CD4-positive, CD25-positive, alpha-beta regulatory T cell (primary cell): ENCODE measurements at regions not wholly inside any gene's neighbourhood (a gene's known extent, or its start where the extent isn't known, plus 50 kb on each side); places are given as distances from the start of the nearest gene placed in this dataset.

Source experiments
- ATAC-seq, 2 donors: fragments of 150-1000 bp; cut with Tn5 transposase; one replicate each; pipeline ENCODE4 v1.10.0; 2021; ENCODE audit warnings: low read depth in 2 of 2, moderate number of reproducible peaks in 2 of 2, moderate library complexity in 1 of 2
- DNase-seq, 3 donors: peaks; one replicate each; pipeline versions ENCODE4 v3.0.0 to v3.0.0-alpha.2; 2012 to 2022; ENCODE audit warnings: mixed read lengths in 1 of 3
- H3K27ac ChIP-seq: one replicate; pipeline ENCODE4 v1.7.0; 2013; ENCODE audit warnings: mild to moderate bottlenecking, low read length; ENCODE audit not compliant: insufficient read depth, poor library complexity, severe bottlenecking
- H3K27me3 ChIP-seq: one replicate; pipeline ENCODE4 v1.7.0; 2013; ENCODE audit warnings: low read length; ENCODE audit not compliant: control insufficient read depth, insufficient read depth
- H3K36me3 ChIP-seq: one replicate; pipeline ENCODE4 v1.7.0; 2013; ENCODE audit warnings: mild to moderate bottlenecking, low read length, moderate library complexity; ENCODE audit not compliant: control insufficient read depth, insufficient read depth
- H3K4me1 ChIP-seq: 2 replicates; pipeline ENCODE4 v1.7.0; 2013; ENCODE audit warnings: mild to moderate bottlenecking, low read length; ENCODE audit not compliant: insufficient read depth, control insufficient read depth, poor library complexity, severe bottlenecking
- H3K4me3 ChIP-seq: one replicate; pipeline ENCODE4 v1.7.0; 2013; ENCODE audit warnings: low read depth, mild to moderate bottlenecking, low read length, moderate library complexity
- H3K9me3 ChIP-seq, 2 experiments: 1 replicate in 1 of 2; 2 replicates in 1 of 2; pipeline ENCODE4 v1.7.0; 2013; ENCODE audit warnings: low read length in 2 of 2, mild to moderate bottlenecking in 1 of 2, moderate library complexity in 1 of 2; ENCODE audit not compliant: control insufficient read depth in 2 of 2
- H3K27ac Mint-ChIP-seq, 3 donors: one replicate each; pipeline ENCODE4 v1.8.0; 2020 to 2022; ENCODE audit warnings: mild to moderate bottlenecking in 3 of 3, mixed read lengths in 3 of 3, moderate library complexity in 2 of 3
- H3K27me3 Mint-ChIP-seq: one replicate; pipeline ENCODE4 v1.8.0; 2022; ENCODE audit warnings: mild to moderate bottlenecking, mixed read lengths
- H3K36me3 Mint-ChIP-seq: one replicate; pipeline ENCODE4 v1.8.0; 2020; ENCODE audit warnings: mixed read lengths
- H3K4me1 Mint-ChIP-seq, 4 donors: one replicate each; pipeline ENCODE4 v1.8.0; 2020 to 2022; ENCODE audit warnings: mixed read lengths in 4 of 4, mild to moderate bottlenecking in 1 of 4
- H3K4me3 Mint-ChIP-seq, 4 donors: one replicate each; pipeline ENCODE4 v1.8.0; 2020 to 2022; ENCODE audit warnings: mild to moderate bottlenecking in 4 of 4, mixed read lengths in 4 of 4, moderate library complexity in 3 of 4
- H3K9me3 Mint-ChIP-seq, 7 donors: one replicate each; pipeline ENCODE4 v1.8.0; 2020 to 2022; ENCODE audit warnings: mixed read lengths in 7 of 7, mild to moderate bottlenecking in 3 of 7, moderate library complexity in 2 of 7

DNA sequence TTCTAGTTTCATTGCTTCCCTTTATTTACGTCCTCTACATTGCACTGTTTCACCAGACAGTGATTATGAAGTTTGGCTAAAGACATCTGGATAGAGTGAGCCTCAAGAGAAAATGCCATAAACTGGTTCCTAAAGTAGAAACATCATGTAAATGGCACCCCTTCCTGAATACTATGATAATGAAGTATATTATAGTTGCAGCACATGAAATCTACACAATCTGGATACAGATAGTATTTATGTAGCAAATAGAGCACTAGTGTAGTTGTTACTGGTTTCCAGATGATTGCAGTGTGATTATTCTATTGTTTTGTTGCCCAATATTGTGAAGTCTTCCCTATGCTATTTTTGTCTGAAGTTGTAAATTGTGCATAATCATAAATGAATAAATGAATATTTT, 2786.9 kb upstream of the PCDH20 start:
- Mint-ChIP-seq H3K36me3 (no peaks in the 10 kb centered on the region), H3K4me3 (no peak overlapping the region), H3K4me1 (no peaks in the 10 kb centered on the region), H3K27me3 (no peaks in the 10 kb centered on the region), H3K27ac (no peak overlapping the region), H3K9me3 (peaks cover 4 to 9% (median 5%) of the 10 kb centered on the region in 7 donors)
- peaks cover 0 to 9% of the 10 kb centered on the region in 2 experiments for H3K9me3 ChIP-seq
- no peaks in the 10 kb centered on the region for H3K36me3 ChIP-seq
- H3K27ac ChIP-seq, result no peak overlapping the region
- no peak for DNase-seq
- H3K27me3 ChIP-seq, result no peaks in the 10 kb centered on the region
- H3K4me1 ChIP-seq, result no peaks in the 10 kb centered on the region
- no peak overlapping the region for H3K4me3 ChIP-seq
- ATAC-seq, result no peak

DNA sequence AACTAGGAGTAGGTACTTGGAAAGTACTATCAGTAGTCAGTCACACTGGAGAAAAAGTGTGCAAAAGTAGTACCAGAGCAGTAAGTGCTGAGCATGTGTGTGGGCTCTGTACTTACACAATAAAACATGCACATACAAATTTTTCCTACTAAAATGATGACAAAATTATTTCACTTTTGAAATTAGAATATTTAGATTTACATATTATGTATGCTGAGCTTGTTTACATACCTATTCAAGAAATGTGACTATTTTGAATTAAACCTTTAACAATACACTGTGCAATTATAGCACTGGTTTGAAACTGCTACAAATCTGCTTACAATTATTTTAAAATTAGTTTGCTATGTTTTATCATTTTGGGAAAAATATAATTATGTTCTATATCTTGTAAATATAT, 2781.6 kb upstream of the PCDH20 start:
- Mint-ChIP-seq H3K36me3 (no peaks in the 10 kb centered on the region), H3K27me3 (no peaks in the 10 kb centered on the region), H3K4me3 (no peak overlapping the region), H3K4me1 (no peaks in the 10 kb centered on the region), H3K9me3 (peaks cover 0 to 6% (median 2%) of the 10 kb centered on the region in 7 donors), H3K27ac (no peak overlapping the region)
- ATAC-seq (no peak), DNase-seq (no peak)
- Histone ChIP-seq H3K4me1 (no peaks in the 10 kb centered on the region), H3K27me3 (no peaks in the 10 kb centered on the region), H3K36me3 (no peaks in the 10 kb centered on the region), H3K27ac (no peak overlapping the region), H3K4me3 (no peak overlapping the region), H3K9me3 (peaks cover 0 to 4% of the 10 kb centered on the region in 2 experiments)

DNA sequence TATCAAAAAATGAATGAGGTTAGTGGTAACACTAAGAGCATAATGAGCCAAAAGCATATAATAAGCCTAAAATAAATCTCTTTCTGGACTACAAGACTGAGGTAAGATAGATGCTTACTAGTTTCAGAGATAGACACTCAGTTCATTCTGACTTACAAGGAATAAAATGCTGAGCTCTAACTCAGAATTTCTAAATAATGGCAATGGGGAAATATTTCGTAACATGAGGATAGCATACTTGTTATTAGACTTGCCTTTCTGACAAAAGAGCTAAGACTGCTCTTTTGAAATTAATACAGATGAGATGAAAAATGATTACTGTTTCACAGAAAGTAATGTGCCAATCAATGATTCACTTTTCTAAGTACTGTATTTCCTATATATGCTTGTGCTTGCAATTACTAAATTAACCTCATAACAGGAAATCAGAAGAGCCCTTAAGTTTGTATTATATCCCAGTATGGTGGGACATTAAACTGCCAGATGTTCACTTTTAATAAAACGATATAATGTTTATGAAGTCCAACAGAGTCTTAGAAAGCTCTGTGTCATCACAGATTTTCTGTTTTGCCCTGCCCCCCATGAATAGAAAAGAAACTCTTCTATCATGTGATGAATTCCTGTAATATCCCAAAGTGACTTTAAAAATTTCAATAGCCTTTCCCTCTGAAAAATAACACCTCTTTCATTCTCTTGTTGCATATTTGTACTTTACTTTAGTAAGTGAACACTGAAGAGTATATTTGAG, 2771.0 kb upstream of the PCDH20 start:
- no peaks in the 10 kb centered on the region for H3K4me1 ChIP-seq

DNA sequence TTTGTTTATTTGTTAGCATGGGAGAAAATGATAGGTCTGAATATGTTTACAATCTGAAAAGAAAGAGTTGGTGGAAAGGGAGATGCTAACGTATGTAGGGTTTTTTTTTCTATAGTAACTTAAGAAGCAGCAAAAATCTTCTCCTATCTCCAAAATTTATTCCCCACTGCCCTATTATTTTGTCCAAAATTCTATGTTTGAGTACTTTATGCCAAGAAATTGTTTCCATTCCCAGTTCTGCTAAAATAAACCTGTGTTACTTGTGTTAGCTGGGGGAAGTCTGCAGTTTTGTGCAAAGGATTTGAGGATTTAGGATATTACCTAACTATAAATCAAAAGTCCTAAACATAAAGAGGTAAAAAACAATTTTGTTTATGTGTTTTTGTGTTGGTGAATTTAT, 2770.4 kb upstream of the PCDH20 start:
- Mint-ChIP-seq H3K4me1 (no peaks in the 10 kb centered on the region), H3K36me3 (no peaks in the 10 kb centered on the region), H3K27ac (no peak overlapping the region), H3K4me3 (no peak overlapping the region), H3K27me3 (no peaks in the 10 kb centered on the region), H3K9me3 (peaks cover 4 to 23% (median 9%) of the 10 kb centered on the region in 7 donors)
- Histone ChIP-seq H3K9me3 (peaks cover 0 to 5% of the 10 kb centered on the region in 2 experiments), H3K4me3 (no peak overlapping the region), H3K27ac (no peak overlapping the region), H3K27me3 (no peaks in the 10 kb centered on the region), H3K36me3 (no peaks in the 10 kb centered on the region), H3K4me1 (no peaks in the 10 kb centered on the region)
- ATAC-seq, result no peak
- no peak for DNase-seq

More for the DNA sequence above, 2771.0 kb upstream of the PCDH20 start:
- ATAC-seq (no peak), DNase-seq (no peak)
- Mint-ChIP-seq H3K27me3 (no peaks in the 10 kb centered on the region), H3K9me3 (peaks cover 4 to 21% (median 9%) of the 10 kb centered on the region in 7 donors), H3K36me3 (no peaks in the 10 kb centered on the region), H3K27ac (no peak overlapping the region), H3K4me3 (no peak overlapping the region), H3K4me1 (no peaks in the 10 kb centered on the region)
- H3K27me3 ChIP-seq, result no peaks in the 10 kb centered on the region
- H3K9me3 ChIP-seq, result peaks cover 0 to 5% of the 10 kb centered on the region in 2 experiments
- H3K36me3 ChIP-seq, result no peaks in the 10 kb centered on the region
- H3K4me3 ChIP-seq, result no peak overlapping the region
- no peak overlapping the region for H3K27ac ChIP-seq

DNA sequence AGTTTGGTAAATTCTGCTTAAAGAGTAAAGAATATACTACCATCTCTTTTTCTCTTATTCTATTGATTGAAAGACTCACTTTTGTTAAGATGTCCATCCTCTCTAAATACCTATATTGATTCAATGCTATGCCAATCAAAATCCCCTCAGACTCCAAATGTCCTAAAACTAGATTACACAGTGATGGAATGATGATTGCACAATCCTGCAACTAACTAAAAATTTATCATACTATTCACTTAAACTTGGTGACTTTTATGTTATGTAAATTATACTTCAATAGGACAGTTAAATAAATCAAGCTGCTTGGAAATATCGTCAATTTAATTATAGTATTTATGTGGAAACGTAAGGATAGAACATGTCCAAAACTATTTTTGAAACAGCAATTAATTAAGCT, 2765.1 kb upstream of the PCDH20 start:
- H3K9me3 ChIP-seq, result no peaks in the 10 kb centered on the region
- H3K27me3 Mint-ChIP-seq, result no peaks in the 10 kb centered on the region
- DNase-seq, result no peak
- no peak overlapping the region for H3K27ac ChIP-seq
- no peaks in the 10 kb centered on the region for H3K4me1 Mint-ChIP-seq
- no peak for ATAC-seq
- no peaks in the 10 kb centered on the region for H3K27me3 ChIP-seq
- no peaks in the 10 kb centered on the region for H3K36me3 ChIP-seq
- no peak overlapping the region for H3K27ac Mint-ChIP-seq
- H3K9me3 Mint-ChIP-seq, result peaks cover 1 to 15% (median 6%) of the 10 kb centered on the region in 7 donors
- H3K4me3 ChIP-seq, result no peak overlapping the region
- no peak overlapping the region for H3K4me3 Mint-ChIP-seq
- H3K36me3 Mint-ChIP-seq, result no peaks in the 10 kb centered on the region
- H3K4me1 ChIP-seq, result no peaks in the 10 kb centered on the region

DNA sequence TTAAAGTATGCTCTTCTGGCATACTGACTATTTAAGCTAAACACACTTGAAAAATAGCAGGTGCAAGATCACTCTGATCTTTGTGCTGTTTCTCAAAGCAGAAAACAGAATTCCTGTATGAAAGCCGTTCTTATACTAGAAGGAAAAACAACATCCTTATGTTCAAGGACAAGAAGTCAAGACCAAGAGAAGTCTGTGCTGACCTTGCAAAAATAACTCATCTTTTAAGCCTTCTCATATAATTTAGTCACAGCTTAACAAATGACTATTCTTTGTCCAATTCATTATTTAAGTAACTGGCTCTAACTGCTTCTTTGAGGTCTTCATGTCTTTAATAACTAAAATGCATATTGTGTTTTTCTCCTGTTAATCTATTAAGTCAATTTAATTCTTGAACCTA, 2750.2 kb upstream of the PCDH20 start:
- Histone ChIP-seq H3K9me3 (peaks cover 0 to 5% of the 10 kb centered on the region in 2 experiments), H3K27ac (no peak overlapping the region), H3K4me3 (no peak overlapping the region), H3K4me1 (no peaks in the 10 kb centered on the region), H3K36me3 (no peaks in the 10 kb centered on the region), H3K27me3 (no peaks in the 10 kb centered on the region)
- Mint-ChIP-seq H3K27ac (no peak overlapping the region), H3K36me3 (no peaks in the 10 kb centered on the region), H3K27me3 (no peaks in the 10 kb centered on the region), H3K9me3 (peaks cover 0 to 30% (median 5%) of the 10 kb centered on the region in 7 donors), H3K4me3 (no peak overlapping the region), H3K4me1 (no peaks in the 10 kb centered on the region)
- DNase-seq (no peak), ATAC-seq (no peak)

DNA sequence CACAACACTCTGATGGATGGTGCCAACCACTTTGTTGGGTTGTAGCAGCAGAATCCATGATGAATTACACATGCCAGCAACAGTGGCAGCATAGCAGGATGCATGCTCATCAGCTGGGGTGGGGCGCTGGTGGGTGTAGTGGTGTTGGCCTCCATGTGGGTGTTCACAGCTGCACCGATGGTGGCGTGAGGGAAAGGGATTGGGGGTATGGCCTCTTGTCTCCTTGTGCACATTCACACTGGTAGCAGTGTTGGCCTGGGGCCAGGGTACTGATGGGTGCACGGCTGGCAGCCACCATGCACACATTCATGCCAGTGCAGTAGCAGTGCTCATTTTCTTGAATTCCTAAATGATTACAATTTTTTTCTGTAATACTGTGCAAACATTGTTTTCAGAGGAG, 2748.8 kb upstream of the PCDH20 start:
- H3K27me3 Mint-ChIP-seq, result no peaks in the 10 kb centered on the region
- DNase-seq (no peak), ATAC-seq (no peak)
- no peak overlapping the region for H3K4me3 ChIP-seq
- no peak overlapping the region for H3K27ac Mint-ChIP-seq
- H3K36me3 ChIP-seq, result no peaks in the 10 kb centered on the region
- H3K9me3 Mint-ChIP-seq, result peaks cover 2 to 34% (median 5%) of the 10 kb centered on the region in 7 donors
- peaks cover 0 to 5% of the 10 kb centered on the region in 2 experiments for H3K9me3 ChIP-seq
- H3K36me3 Mint-ChIP-seq, result no peaks in the 10 kb centered on the region
- H3K4me1 ChIP-seq, result no peaks in the 10 kb centered on the region
- H3K27ac ChIP-seq, result no peak overlapping the region
- no peaks in the 10 kb centered on the region for H3K4me1 Mint-ChIP-seq
- no peak overlapping the region for H3K4me3 Mint-ChIP-seq
- no peaks in the 10 kb centered on the region for H3K27me3 ChIP-seq

DNA sequence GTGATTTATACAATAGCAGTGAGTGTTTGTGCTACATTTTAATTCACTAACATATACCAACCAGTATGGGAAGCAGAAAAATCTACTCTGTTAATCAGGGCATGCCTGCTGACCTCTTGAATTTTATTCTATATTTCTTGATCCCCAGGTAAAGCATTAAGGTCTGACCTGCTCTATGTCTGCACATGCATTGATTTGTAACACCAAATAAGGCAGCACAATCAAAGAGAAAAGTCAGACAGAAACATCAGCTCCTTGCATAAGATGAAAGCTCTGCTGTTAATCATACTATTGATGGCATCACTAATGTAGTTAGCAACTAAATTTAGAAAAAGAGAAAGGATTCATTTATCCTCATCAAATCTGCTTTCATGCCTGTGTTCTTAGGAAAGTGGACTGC, 2744.8 kb upstream of the PCDH20 start:
- Histone ChIP-seq H3K36me3 (no peaks in the 10 kb centered on the region), H3K4me1 (no peaks in the 10 kb centered on the region), H3K27ac (no peak overlapping the region), H3K27me3 (no peaks in the 10 kb centered on the region), H3K4me3 (no peak overlapping the region), H3K9me3 (peaks cover 0 to 2% of the 10 kb centered on the region in 2 experiments)
- ATAC-seq (no peak), DNase-seq (no peak)
- no peak overlapping the region for H3K4me3 Mint-ChIP-seq
- H3K27me3 Mint-ChIP-seq, result no peaks in the 10 kb centered on the region
- H3K27ac Mint-ChIP-seq, result no peak overlapping the region
- no peaks in the 10 kb centered on the region for H3K4me1 Mint-ChIP-seq
- H3K36me3 Mint-ChIP-seq, result no peaks in the 10 kb centered on the region
- H3K9me3 Mint-ChIP-seq, result peaks cover 4 to 40% (median 9%) of the 10 kb centered on the region in 7 donors
